CD4-positive, alpha-beta T cell treated with Interleukin-1 beta for 1 hour (primary cell): ENCODE measurements at regions not wholly inside any gene's neighbourhood (a gene's known extent, or its start where the extent isn't known, plus 50 kb on each side); places are given as distances from the start of the nearest gene placed in this dataset.

Source experiments
- DNase-seq, 2 donors: peaks; one replicate each; pipeline ENCODE4 v3.0.0-alpha.2; 2020 to 2022

GRCh38 chr5:109917154-109917546, 227.4 kb downstream of the MAN2A1 start:
- DNase-seq = no peak

DNA sequence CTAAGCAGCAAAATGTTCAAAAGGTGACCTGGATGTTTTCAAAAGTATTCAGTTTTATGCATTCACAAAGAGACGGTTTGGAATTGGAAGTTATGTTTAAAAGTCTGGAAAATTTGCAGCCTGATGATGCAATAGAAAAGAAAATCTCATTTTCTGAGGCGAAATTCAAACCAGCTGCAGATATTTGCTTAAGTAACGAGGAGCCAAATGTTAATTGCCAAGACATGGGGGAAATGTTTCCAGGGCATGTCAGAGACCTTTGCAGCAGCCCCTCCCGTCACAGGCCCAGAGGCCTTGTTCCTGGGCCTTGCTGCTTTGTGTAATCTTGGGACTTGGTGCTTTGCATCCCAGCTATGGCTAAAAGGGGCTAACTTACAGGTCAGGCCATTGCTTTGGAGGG, 228.2 kb downstream of the MAN2A1 start:
- no peak for DNase-seq

DNA sequence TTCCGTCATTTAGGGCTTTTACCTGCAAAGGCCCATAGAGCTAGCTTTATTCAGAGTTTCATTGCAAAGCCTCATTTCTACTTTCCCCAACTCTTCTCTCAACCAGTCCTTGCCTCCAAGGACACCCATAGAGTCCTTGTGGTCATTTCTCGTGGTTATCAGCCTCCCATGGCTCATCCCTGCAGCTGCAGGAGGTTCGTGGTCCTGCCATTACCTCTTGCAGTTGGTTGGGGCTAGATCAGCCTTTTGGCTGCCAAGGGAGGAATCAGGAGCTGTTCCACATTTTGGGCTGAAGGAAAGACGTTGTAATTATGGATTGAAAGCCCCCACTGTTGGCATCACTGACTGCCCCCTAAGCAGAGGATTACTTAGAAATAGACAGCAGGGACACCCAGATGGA, 231.0 kb downstream of the MAN2A1 start:
- DNase-seq = no peak

- DNase-seq = peak; percentile 67 to 75
These were observed 232.1 kb downstream of the MAN2A1 start for GRCh38 chr5:109921735-109922380.

DNA sequence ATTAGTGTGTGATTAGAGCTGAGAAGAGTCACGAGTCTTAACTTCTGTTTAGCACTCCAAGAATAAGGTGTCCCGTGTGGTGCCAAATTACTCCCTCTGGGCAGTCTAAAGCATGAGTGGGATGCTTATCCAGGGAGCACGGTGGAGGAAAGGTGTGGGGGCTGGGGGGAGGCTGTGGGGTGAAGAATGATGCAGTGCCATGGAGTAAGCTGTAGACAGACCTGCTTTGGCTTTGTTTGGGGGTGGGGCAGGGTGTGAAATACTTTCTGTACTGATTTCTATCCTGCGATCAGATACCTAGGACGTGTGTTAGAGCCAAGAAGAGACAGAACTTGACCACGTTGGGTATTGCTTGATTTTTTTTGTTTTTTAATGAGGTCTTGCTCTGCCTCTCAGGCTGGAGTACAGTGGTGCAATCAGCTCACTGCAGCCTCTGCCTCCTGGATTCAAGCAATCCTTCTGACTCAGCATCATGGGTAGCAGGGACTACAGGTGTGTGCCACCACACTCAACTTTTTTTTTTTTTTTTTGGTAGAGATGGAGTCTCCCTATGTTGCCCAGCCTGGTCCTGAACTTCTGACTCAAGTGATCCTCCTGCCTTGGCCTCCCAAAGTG, 232.8 kb downstream of the MAN2A1 start:
- DNase-seq = peak in 1 of 2 donors; percentile 4

DNA sequence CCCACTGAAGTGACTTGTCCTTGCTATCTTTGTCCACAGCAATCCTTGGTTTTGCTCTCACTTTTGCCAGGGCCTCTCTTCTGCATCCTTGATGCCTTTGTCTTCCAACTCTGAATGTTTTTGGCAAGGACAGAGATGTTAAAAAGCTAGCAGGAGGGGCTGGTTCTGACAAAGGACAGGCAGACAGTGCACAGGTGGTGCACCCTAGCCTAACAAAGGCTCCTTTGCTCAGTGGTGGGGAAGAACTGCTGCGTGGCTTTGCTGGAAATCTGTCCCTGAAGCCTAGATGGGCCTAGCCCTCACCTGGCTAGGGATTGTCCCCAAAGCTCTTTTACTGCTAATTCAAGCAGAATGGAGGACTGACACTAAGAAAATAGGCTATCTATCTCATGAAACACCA, 233.5 kb downstream of the MAN2A1 start:
- no peak for DNase-seq

- no peak for DNase-seq
These were observed 234.7 kb downstream of the MAN2A1 start for GRCh38 chr5:109924237-109925107.

DNA sequence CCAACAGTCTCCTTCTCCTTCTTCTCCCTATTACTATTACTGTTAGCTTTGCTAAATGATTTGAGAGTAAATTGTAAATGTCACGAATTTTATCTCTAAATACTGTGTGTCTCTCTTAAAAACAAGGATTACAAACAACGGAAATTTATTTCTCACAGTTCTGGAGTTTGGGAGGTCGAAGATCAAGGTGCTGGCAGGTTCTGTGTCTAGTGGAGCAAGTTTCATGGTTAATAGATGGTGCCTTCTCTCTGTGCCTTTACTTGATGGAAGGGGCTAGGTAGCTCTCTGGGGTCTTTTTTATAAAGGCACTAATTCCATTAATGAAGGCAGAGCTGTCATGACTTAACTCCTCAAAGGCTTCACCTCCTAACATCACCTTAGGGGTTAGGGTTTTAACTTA, 237.9 kb downstream of the MAN2A1 start:
- no peak for DNase-seq

DNA sequence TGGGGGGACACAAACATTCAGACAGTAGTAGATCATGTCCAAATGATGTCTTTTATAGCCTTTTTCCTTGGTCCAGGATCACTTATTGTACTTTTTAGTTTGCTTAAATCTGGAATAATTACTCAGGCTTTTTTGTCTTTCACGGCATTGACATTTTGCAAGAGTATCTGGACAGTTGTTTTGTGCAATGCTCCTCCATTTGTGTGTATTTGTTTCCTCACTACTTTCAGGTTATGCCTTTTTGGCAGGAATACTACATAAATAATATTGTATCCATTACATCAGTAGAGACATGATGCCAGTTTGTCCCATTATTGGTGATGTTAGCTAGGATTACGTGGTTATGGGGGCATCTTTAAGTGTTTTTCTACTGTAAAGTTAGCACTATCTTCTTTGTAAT, 238.3 kb downstream of the MAN2A1 start:
- no peak for DNase-seq

- no peak for DNase-seq
These were observed 239.1 kb downstream of the MAN2A1 start for GRCh38 chr5:109928811-109929210.

- no peak for DNase-seq
These were observed 239.6 kb downstream of the MAN2A1 start for GRCh38 chr5:109929376-109929775.

GRCh38 chr5:109929911-109930310, 240.2 kb downstream of the MAN2A1 start:
- DNase-seq = no peak

- DNase-seq = no peak
These were observed 241.5 kb downstream of the MAN2A1 start for GRCh38 chr5:109931049-109931780.

GRCh38 chr5:109935833-109936490, 246.2 kb downstream of the MAN2A1 start:
- DNase-seq = no peak

- DNase-seq = no peak
These were observed 247.3 kb downstream of the MAN2A1 start for GRCh38 chr5:109936996-109937395.

DNA sequence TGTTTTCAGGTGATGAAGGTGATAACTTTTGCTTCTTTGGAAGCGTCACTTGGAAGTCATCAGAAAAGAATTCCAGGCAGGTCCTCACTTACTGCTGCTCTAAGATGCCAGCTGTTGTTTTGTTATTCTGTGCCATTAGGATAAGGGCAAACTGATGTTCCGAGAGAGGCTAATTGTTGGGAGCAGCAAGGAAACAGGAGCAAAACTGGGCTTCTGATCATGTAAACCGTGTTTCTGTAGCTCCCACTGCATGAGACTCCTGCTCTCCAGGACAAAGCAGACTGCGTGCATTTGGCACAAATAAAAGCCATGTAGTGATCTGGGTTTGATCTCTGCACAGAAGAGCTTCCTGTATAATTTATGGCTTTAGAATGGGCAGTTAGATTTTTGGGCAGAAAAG, 248.2 kb downstream of the MAN2A1 start:
- no peak for DNase-seq

GRCh38 chr5:109938453-109938852, 248.7 kb downstream of the MAN2A1 start:
- no peak for DNase-seq

DNA sequence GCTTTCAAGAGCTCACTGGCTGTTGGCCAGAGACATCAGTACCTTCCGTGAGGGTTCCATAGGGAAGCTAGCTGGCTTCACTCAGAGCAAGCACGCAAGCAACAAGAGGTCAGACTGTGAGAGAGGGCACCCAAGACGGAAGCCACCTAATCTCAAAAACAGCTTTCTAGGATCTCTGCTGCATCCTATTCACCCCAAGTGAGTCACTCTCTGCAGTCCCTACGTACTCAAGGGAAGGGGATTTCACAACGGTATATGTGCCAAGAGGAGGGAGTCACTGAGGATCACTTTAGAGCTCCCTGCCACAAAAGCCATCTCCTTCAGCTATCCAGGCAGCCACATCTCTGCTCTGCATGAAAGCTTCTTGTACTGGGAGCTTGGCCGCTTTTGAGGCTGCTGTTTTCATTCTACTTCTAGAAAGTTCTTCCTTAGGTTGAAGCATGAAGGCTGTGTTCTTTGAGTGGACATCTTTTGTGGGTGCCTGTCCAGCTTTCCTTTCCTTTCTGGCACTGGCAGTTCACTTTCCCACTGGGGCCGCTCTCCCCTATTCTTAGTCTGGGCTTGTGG, 249.5 kb downstream of the MAN2A1 start:
- DNase-seq = no peak

GRCh38 chr5:109942646-109943045, 252.9 kb downstream of the MAN2A1 start:
- DNase-seq = no peak

DNA sequence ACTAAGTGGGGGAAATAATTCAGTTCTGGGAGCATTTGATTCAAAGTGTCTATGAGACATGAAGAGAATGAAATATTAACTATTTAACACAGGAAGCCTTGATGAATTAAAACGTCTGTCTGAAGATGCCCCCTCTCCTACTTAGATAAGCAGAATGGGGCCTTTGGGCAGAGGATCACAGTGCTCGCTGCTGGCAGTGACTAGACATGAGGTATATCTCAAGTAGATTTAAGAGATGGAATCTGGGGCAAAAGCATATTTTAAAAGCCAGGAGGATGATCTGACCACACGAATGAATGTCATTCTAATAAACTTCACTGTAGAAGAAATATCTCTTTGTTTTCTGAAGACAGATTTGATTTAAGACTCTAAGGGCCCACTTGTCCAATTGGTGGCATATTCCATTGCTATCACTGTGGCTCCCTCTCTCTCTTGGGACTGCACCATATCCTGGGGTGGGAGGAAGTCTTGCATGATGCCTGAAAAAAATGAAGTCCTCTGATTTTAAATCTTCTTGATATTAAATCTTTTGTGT, 254.0 kb downstream of the MAN2A1 start:
- DNase-seq = no peak

DNA sequence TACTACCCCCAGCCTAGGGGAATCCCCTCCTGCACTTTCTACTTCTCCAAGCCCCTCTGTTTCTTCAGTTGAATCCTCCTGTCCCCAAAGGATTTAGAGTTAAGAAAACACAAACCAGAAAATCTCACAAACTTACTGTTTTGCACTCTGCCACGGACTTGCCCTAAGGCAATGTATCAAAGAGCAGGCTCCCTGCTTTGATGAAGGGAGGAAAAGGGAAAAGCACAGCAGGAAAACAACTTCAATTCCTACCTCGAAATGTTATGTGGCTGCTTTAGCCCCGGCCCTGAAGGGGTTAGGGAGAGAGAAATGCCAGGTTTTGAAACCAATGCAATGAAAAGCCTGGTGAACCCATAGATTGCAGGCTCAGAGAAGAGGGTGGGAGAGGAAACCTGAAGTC, 254.7 kb downstream of the MAN2A1 start:
- DNase-seq = no peak

GRCh38 chr5:109945097-109945678, 255.5 kb downstream of the MAN2A1 start:
- no peak for DNase-seq
